ENCODE measurements at regions not wholly inside any gene's neighbourhood (a gene's known extent, or its start where the extent isn't known, plus 50 kb on each side); places are given as distances from the start of the nearest gene placed in this dataset.

DNA sequence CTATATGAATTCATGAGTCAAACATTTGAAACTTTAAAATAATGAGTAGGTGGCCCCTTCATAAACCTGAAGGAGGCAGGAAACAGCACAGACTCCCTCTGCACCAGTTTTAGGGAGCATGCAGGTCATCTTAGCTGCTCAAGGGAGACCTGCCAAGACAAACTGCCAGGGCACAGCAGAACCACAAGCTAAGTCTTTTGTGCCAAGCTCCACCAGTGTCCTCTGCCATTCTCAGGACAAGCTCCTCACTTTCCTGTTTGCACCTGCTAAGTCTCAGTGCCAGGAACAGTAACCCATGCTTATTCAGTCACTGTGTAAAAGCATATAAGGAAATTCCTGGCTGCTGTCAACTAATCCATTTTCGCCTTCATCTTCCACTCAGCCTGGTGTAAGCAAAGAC, 368.9 kb downstream of the SEC16B start:
- WGBS, 2 experiments (ENCODE audit: extremely low coverage in 2 of 2, insufficient read length in 1 of 2): no CpG with 5 or more reads among the region's 1 CpG
- H3K4me3 ChIP-seq (ENCODE audit: insufficient read depth, low read depth, low read length): no peak overlapping the region
- ChIA-PET POLR2A (ENCODE audit: unreplicated experiment) (no interaction called here), CTCF (no interaction called here)
- H4K5ac ChIP-seq (ENCODE audit: low read depth, low read length): no peak overlapping the region
- ATAC-seq (ENCODE audit: low read depth) (no peak), DNase-seq (no peak)
- BruUV-seq (replicated peaks): no TSS peak
- no peak overlapping the region for H2BK15ac ChIP-seq (ENCODE audit: low read depth, low read length)
- H2BK120ac ChIP-seq (ENCODE audit: low read depth, low read length): no peak overlapping the region
- H2BK20ac ChIP-seq (ENCODE audit: low read depth, low read length): no peak overlapping the region
- H3K79me1 ChIP-seq (ENCODE audit: low read depth in 1 of 2, low read length in 2 of 2): no peaks in the 10 kb centered on the region
- H2AK9ac ChIP-seq (replicated peaks; ENCODE audit: low read depth, low read length, poor library complexity): no peak overlapping the region
- H4K20me1 ChIP-seq (ENCODE audit: insufficient read depth, low read length): no peaks in the 10 kb centered on the region
- no peak overlapping the region for H2AK5ac ChIP-seq (ENCODE audit: low read depth, low read length)
- no peaks in the 10 kb centered on the region for H3K9me3 ChIP-seq (ENCODE audit: control insufficient read depth, insufficient read depth, low read length)
- H2AFZ ChIP-seq (replicated peaks; ENCODE audit: low read length, poor library complexity): no peak overlapping the region
- no peak overlapping the region for H3K56ac ChIP-seq (ENCODE audit: extremely low read depth, insufficient read depth, low read length)
- TF ChIP-seq RAD21 (IDR thresholded peaks at IDR 0.05; ENCODE audit: low read length): no peak
- no peak for TF ChIP-seq FOS (IDR thresholded peaks at IDR 0.05; ENCODE audit: low read depth, low read length)
- TF ChIP-seq MAFK (IDR thresholded peaks at IDR 0.05; ENCODE audit: low read depth, low read length): no peak
- no peak for TF ChIP-seq CHD1 (IDR thresholded peaks at IDR 0.05; ENCODE audit: low read depth, low read length)
- TF ChIP-seq CTCF (conservative IDR thresholded peaks at IDR 0.05; ENCODE audit: low read depth, low read length): no peak
- no peak for TF ChIP-seq RFX5 (IDR thresholded peaks at IDR 0.05; ENCODE audit: low read depth, low read length)
- TF ChIP-seq MAZ (IDR thresholded peaks at IDR 0.05; ENCODE audit: borderline replicate concordance, low read depth, low read length): no peak
- TF ChIP-seq CEBPB (IDR thresholded peaks at IDR 0.05; ENCODE audit: low read depth, low read length): no peak
- TF ChIP-seq SMC3 (IDR thresholded peaks at IDR 0.05; ENCODE audit: low read depth, low read length): no peak
- no peak for TF ChIP-seq POLR2A (IDR thresholded peaks at IDR 0.05; ENCODE audit: low read depth, low read length)
- no peak for TF ChIP-seq RCOR1 (IDR thresholded peaks at IDR 0.05; ENCODE audit: insufficient replicate concordance, low read length)
- H3K9me1 ChIP-seq (ENCODE audit: insufficient read depth, low read length): no peaks in the 10 kb centered on the region
- no peak overlapping the region for H3K18ac ChIP-seq (ENCODE audit: low read depth, low read length)
- dilution Hi-C loops (cut with HindIII; ENCODE audit: low sequenced_read_pairs, unreplicated experiment): no loop called here
- H3K4me1 ChIP-seq (ENCODE audit: control insufficient read depth, insufficient read depth, low read length): no peaks in the 10 kb centered on the region
- no peak overlapping the region for H4K91ac ChIP-seq (ENCODE audit: insufficient read depth, low read depth, low read length)
- no peak overlapping the region for H3K14ac ChIP-seq (replicated peaks; ENCODE audit: low read depth, low read length)
- no peak overlapping the region for H2BK5ac ChIP-seq (ENCODE audit: low read depth, low read length, poor library complexity, severe bottlenecking)
- intact Hi-C loops (cut with micrococcal nuclease): loop anchor here (10.0 kb wide), 1 partner anchor 344 kb away; no protein-coding TSS in a partner anchor
- no peak overlapping the region for H4K8ac ChIP-seq (ENCODE audit: low read depth in 2 of 2, low read length in 2 of 2)
- H3K23ac ChIP-seq (ENCODE audit: low read depth, low read length): no peak overlapping the region
- no peak overlapping the region for H3K9ac ChIP-seq (ENCODE audit: low read depth, low read length)
- H3K27ac ChIP-seq (ENCODE audit: insufficient read depth, low read length): no peak overlapping the region
- no peak overlapping the region for H3K4ac ChIP-seq (ENCODE audit: low read depth, low read length)
- in situ Hi-C loops (cut with MboI; ENCODE audit: low sequenced_read_pairs): no loop called here
- no peaks in the 10 kb centered on the region for H3K36me3 ChIP-seq (ENCODE audit: control insufficient read depth, insufficient read depth, low read length)
- H3K4me2 ChIP-seq (ENCODE audit: low read depth, low read length): no peak overlapping the region
- no peaks in the 10 kb centered on the region for H3K27me3 ChIP-seq (ENCODE audit: control insufficient read depth, insufficient read depth, low read length)
